ENCODE measurements at regions not wholly inside any gene's neighbourhood (a gene's known extent, or its start where the extent isn't known, plus 50 kb on each side); places are given as distances from the start of the nearest gene placed in this dataset.

DNA sequence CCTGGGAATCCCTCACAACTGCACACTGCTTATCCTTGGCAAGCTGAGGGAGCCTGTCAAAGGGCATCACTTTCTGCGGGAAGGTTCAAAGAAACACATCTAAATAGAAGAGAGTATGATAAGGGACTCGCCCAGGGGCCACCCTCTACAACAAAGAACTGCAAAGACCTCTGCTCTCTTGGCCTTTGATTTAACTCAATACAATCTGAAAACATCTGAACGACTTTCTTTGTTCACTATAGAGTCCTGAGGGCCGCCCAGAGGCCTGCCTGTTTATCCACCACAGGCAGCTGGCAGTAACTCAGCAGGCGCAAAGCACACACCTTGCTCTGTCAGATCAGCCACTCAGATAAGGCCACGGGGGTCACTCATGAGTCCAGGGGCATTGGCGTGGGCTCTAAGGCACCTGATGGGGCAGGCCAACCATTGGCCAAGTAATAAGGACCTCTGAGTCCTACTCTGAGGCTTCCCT is 139.3 kb downstream of the UNC5CL start (continued):
- TF ChIP-seq ZBED4 (CRISPR knock-in tag; IDR thresholded peaks at IDR 0.05; ENCODE audit: borderline replicate concordance): no peak
- no peak for TF ChIP-seq ZNF20 (CRISPR knock-in tag; IDR thresholded peaks at IDR 0.05)
- no peak for TF ChIP-seq CAMTA2 (CRISPR knock-in tag; IDR thresholded peaks at IDR 0.05; ENCODE audit: borderline replicate concordance)
- TF ChIP-seq HHEX (CRISPR knock-in tag; IDR thresholded peaks at IDR 0.05): peak; percentile 62; the same call in 1 of the 2 replicates
- peak; percentile 97 for TF ChIP-seq NR2F2 (IDR thresholded peaks at IDR 0.05; ENCODE audit: borderline replicate concordance, low read depth)
- no peak for TF ChIP-seq SNAPC4 (CRISPR knock-in tag; IDR thresholded peaks at IDR 0.05)
- no peak for TF ChIP-seq JUN (CRISPR knock-in tag; IDR thresholded peaks at IDR 0.05)
- TF ChIP-seq, protein P1, sequence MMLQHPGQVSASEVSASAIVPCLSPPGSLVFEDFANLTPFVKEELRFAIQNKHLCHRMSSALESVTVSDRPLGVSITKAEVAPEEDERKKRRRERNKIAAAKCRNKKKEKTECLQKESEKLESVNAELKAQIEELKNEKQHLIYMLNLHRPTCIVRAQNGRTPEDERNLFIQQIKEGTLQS (CRISPR knock-in tag; IDR thresholded peaks at IDR 0.05): no peak
- no peak for TF ChIP-seq ZNF780A (CRISPR knock-in tag; IDR thresholded peaks at IDR 0.05)
- peak; percentile 36; the same call in 1 of the 2 replicates for TF ChIP-seq ONECUT2 (CRISPR knock-in tag; IDR thresholded peaks at IDR 0.05)
- peak; percentile 65; the same call in 1 of the 2 replicates for TF ChIP-seq ZNF205 (CRISPR knock-in tag; IDR thresholded peaks at IDR 0.05)
- TF ChIP-seq POGZ (CRISPR knock-in tag; IDR thresholded peaks at IDR 0.05): peak; percentile 42
- TF ChIP-seq RARA (CRISPR knock-in tag; IDR thresholded peaks at IDR 0.05): peak; percentile 82
- TF ChIP-seq ZNF383 (CRISPR knock-in tag; IDR thresholded peaks at IDR 0.05; ENCODE audit: borderline replicate concordance): 0 out of 2 replicates have a peak, but pooled peaks have one; percentile 38
- TF ChIP-seq CBX1 (IDR thresholded peaks at IDR 0.05; ENCODE audit: low read depth): no peak
- TF ChIP-seq ZNF292 (CRISPR knock-in tag; IDR thresholded peaks at IDR 0.05; ENCODE audit: borderline replicate concordance, low read depth): peak; percentile 82; the same call in 1 of the 2 replicates
- TF ChIP-seq, protein P2, sequence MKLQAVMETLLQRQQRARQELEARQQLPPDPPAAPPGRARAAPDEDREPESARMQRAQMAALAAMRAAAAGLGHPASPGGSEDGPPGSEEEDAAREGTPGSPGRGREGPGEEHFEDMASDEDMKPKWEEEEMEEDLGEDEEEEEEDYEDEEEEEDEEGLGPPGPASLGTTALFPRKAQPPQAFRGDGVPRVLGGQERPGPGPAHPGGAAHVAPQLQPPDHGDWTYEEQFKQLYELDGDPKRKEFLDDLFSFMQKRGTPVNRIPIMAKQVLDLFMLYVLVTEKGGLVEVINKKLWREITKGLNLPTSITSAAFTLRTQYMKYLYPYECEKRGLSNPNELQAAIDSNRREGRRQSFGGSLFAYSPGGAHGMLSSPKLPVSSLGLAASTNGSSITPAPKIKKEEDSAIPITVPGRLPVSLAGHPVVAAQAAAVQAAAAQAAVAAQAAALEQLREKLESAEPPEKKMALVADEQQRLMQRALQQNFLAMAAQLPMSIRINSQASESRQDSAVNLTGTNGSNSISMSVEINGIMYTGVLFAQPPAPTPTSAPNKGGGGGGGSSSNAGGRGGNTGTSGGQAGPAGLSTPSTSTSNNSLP (IDR thresholded peaks at IDR 0.05; ENCODE audit: low read depth, low read length): peak; percentile 88
- TF ChIP-seq ZNF30 (CRISPR knock-in tag; IDR thresholded peaks at IDR 0.05): no peak
- TF ChIP-seq KAT8 (CRISPR knock-in tag; IDR thresholded peaks at IDR 0.05): peak; percentile 50; the same call in 1 of the 2 replicates
- TF ChIP-seq ZNF577 (CRISPR knock-in tag; IDR thresholded peaks at IDR 0.05; ENCODE audit: borderline replicate concordance, low read depth): no peak
- TF ChIP-seq FOXP1 (IDR thresholded peaks at IDR 0.05): no peak
- peak; percentile 75; the same call in 1 of the 2 replicates for TF ChIP-seq FOXP1 (CRISPR knock-in tag; IDR thresholded peaks at IDR 0.05)
